ENCODE measurements at regions not wholly inside any gene's neighbourhood (a gene's known extent, or its start where the extent isn't known, plus 50 kb on each side); places are given as distances from the start of the nearest gene placed in this dataset.

- TF ChIP-seq CTCF (conservative IDR thresholded peaks at IDR 0.05; ENCODE audit: low read depth, low read length): no peak
- no peak for TF ChIP-seq EZH2 (IDR thresholded peaks at IDR 0.05; ENCODE audit: low read length, unreplicated experiment)
These were observed 89.9 kb downstream of the FTHL17 start for GRCh38 chrX:30981968-30982367.

All from PC-3 (cell line).